ENCODE measurements at regions not wholly inside any gene's neighbourhood (a gene's known extent, or its start where the extent isn't known, plus 50 kb on each side); places are given as distances from the start of the nearest gene placed in this dataset.
"Not testable (repeated sequence)": the region's sequence is repeated elsewhere in the genome, so short reads cannot be mapped to it uniquely, and the experiment has no call there.

- H3K36me3 ChIP-seq (ENCODE audit: control insufficient read depth, insufficient read depth, low read length) = no peaks in the 10 kb centered on the region
- H3K9ac ChIP-seq (ENCODE audit: low read depth, low read length) = no peak overlapping the region
- H3K27me3 ChIP-seq (ENCODE audit: control insufficient read depth, insufficient read depth, low read length) = no peaks in the 10 kb centered on the region
- H3K9me3 ChIP-seq (ENCODE audit: control insufficient read depth, insufficient read depth, low read length) = no peaks in the 10 kb centered on the region
- no peaks in the 10 kb centered on the region for H3K4me1 ChIP-seq (ENCODE audit: control insufficient read depth, insufficient read depth, low read length)
- H3K4me3 ChIP-seq (ENCODE audit: low read depth, low read length) = no peak overlapping the region
Measured at GRCh38 chr18:4807604-4808293, 352.6 kb upstream of the DLGAP1 start.

- Histone ChIP-seq H3K36me3 (ENCODE audit: control insufficient read depth, insufficient read depth, low read length) (no peaks in the 10 kb centered on the region), H3K27me3 (ENCODE audit: control insufficient read depth, insufficient read depth, low read length) (no peaks in the 10 kb centered on the region)
Measured at GRCh38 chr18:4806331-4806730, 351.2 kb upstream of the DLGAP1 start.

GRCh38 chr18:4802296-4802695 is 347.2 kb upstream of the DLGAP1 start:
- Histone ChIP-seq H3K9ac (ENCODE audit: low read depth, low read length) (no peak overlapping the region), H3K9me3 (ENCODE audit: control insufficient read depth, insufficient read depth, low read length) (no peaks in the 10 kb centered on the region), H3K4me1 (ENCODE audit: control insufficient read depth, insufficient read depth, low read length) (no peaks in the 10 kb centered on the region), H3K27me3 (ENCODE audit: control insufficient read depth, insufficient read depth, low read length) (no peaks in the 10 kb centered on the region), H3K36me3 (ENCODE audit: control insufficient read depth, insufficient read depth, low read length) (no peaks in the 10 kb centered on the region), H3K4me3 (ENCODE audit: low read depth, low read length) (no peak overlapping the region)

More at GRCh38 chr18:4806331-4806730, 351.2 kb upstream of the DLGAP1 start:
- Histone ChIP-seq H3K4me1 (ENCODE audit: control insufficient read depth, insufficient read depth, low read length) (no peaks in the 10 kb centered on the region), H3K9ac (ENCODE audit: low read depth, low read length) (no peak overlapping the region), H3K4me3 (ENCODE audit: low read depth, low read length) (no peak overlapping the region), H3K9me3 (ENCODE audit: control insufficient read depth, insufficient read depth, low read length) (no peaks in the 10 kb centered on the region)

GRCh38 chr18:4801151-4801550 is 346.0 kb upstream of the DLGAP1 start:
- Histone ChIP-seq H3K9me3 (ENCODE audit: control insufficient read depth, insufficient read depth, low read length) (no peaks in the 10 kb centered on the region), H3K27me3 (ENCODE audit: control insufficient read depth, insufficient read depth, low read length) (no peaks in the 10 kb centered on the region), H3K9ac (ENCODE audit: low read depth, low read length) (no peak overlapping the region), H3K36me3 (ENCODE audit: control insufficient read depth, insufficient read depth, low read length) (no peaks in the 10 kb centered on the region), H3K4me3 (ENCODE audit: low read depth, low read length) (no peak overlapping the region), H3K4me1 (ENCODE audit: control insufficient read depth, insufficient read depth, low read length) (no peaks in the 10 kb centered on the region)

GRCh38 chr18:4797002-4797685 is 342.0 kb upstream of the DLGAP1 start:
- H3K36me3 ChIP-seq (ENCODE audit: control insufficient read depth, insufficient read depth, low read length) = no peaks in the 10 kb centered on the region
- no peak overlapping the region for H3K4me3 ChIP-seq (ENCODE audit: low read depth, low read length)
- H3K9me3 ChIP-seq (ENCODE audit: control insufficient read depth, insufficient read depth, low read length) = no peaks in the 10 kb centered on the region
- no peaks in the 10 kb centered on the region for H3K4me1 ChIP-seq (ENCODE audit: control insufficient read depth, insufficient read depth, low read length)
- H3K9ac ChIP-seq (ENCODE audit: low read depth, low read length) = no peak overlapping the region
- H3K27me3 ChIP-seq (ENCODE audit: control insufficient read depth, insufficient read depth, low read length) = no peaks in the 10 kb centered on the region

GRCh38 chr18:4789506-4789905 is 334.4 kb upstream of the DLGAP1 start:
- Histone ChIP-seq H3K27me3 (ENCODE audit: control insufficient read depth, insufficient read depth, low read length) (no peaks in the 10 kb centered on the region), H3K9ac (ENCODE audit: low read depth, low read length) (no peak overlapping the region), H3K4me3 (ENCODE audit: low read depth, low read length) (no peak overlapping the region), H3K9me3 (ENCODE audit: control insufficient read depth, insufficient read depth, low read length) (no peaks in the 10 kb centered on the region), H3K4me1 (ENCODE audit: control insufficient read depth, insufficient read depth, low read length) (no peaks in the 10 kb centered on the region), H3K36me3 (ENCODE audit: control insufficient read depth, insufficient read depth, low read length) (no peaks in the 10 kb centered on the region)

- no peaks in the 10 kb centered on the region for H3K27me3 ChIP-seq (ENCODE audit: control insufficient read depth, insufficient read depth, low read length)
- no peaks in the 10 kb centered on the region for H3K4me1 ChIP-seq (ENCODE audit: control insufficient read depth, insufficient read depth, low read length)
- H3K9ac ChIP-seq (ENCODE audit: low read depth, low read length) = no peak overlapping the region
- H3K36me3 ChIP-seq (ENCODE audit: control insufficient read depth, insufficient read depth, low read length) = no peaks in the 10 kb centered on the region
- no peaks in the 10 kb centered on the region for H3K9me3 ChIP-seq (ENCODE audit: control insufficient read depth, insufficient read depth, low read length)
- H3K4me3 ChIP-seq (ENCODE audit: low read depth, low read length) = no peak overlapping the region
Measured at GRCh38 chr18:4781873-4782272, 326.8 kb upstream of the DLGAP1 start.

- Histone ChIP-seq H3K4me1 (ENCODE audit: control insufficient read depth, insufficient read depth, low read length) (no peaks in the 10 kb centered on the region), H3K36me3 (ENCODE audit: control insufficient read depth, insufficient read depth, low read length) (no peaks in the 10 kb centered on the region), H3K27me3 (ENCODE audit: control insufficient read depth, insufficient read depth, low read length) (no peaks in the 10 kb centered on the region), H3K9ac (ENCODE audit: low read depth, low read length) (no peak overlapping the region), H3K4me3 (ENCODE audit: low read depth, low read length) (no peak overlapping the region), H3K9me3 (ENCODE audit: control insufficient read depth, insufficient read depth, low read length) (no peaks in the 10 kb centered on the region)
Measured at GRCh38 chr18:4765401-4765800, 310.3 kb upstream of the DLGAP1 start.

- no peaks in the 10 kb centered on the region for H3K9me3 ChIP-seq (ENCODE audit: control insufficient read depth, insufficient read depth, low read length)
- no peaks in the 10 kb centered on the region for H3K27me3 ChIP-seq (ENCODE audit: control insufficient read depth, insufficient read depth, low read length)
Measured at GRCh38 chr18:4762330-4762729, 307.2 kb upstream of the DLGAP1 start.

GRCh38 chr18:4758980-4759379 is 303.9 kb upstream of the DLGAP1 start:
- no peaks in the 10 kb centered on the region for H3K27me3 ChIP-seq (ENCODE audit: control insufficient read depth, insufficient read depth, low read length)
- H3K4me3 ChIP-seq (ENCODE audit: low read depth, low read length) = no peak overlapping the region
- H3K9ac ChIP-seq (ENCODE audit: low read depth, low read length) = no peak overlapping the region
- H3K9me3 ChIP-seq (ENCODE audit: control insufficient read depth, insufficient read depth, low read length) = no peaks in the 10 kb centered on the region
- H3K36me3 ChIP-seq (ENCODE audit: control insufficient read depth, insufficient read depth, low read length) = no peaks in the 10 kb centered on the region
- H3K4me1 ChIP-seq (ENCODE audit: control insufficient read depth, insufficient read depth, low read length) = no peaks in the 10 kb centered on the region

More at GRCh38 chr18:4762330-4762729, 307.2 kb upstream of the DLGAP1 start:
- Histone ChIP-seq H3K4me3 (ENCODE audit: low read depth, low read length) (no peak overlapping the region), H3K4me1 (ENCODE audit: control insufficient read depth, insufficient read depth, low read length) (no peaks in the 10 kb centered on the region), H3K9ac (ENCODE audit: low read depth, low read length) (no peak overlapping the region), H3K36me3 (ENCODE audit: control insufficient read depth, insufficient read depth, low read length) (no peaks in the 10 kb centered on the region)

GRCh38 chr18:4755848-4756247 is 300.7 kb upstream of the DLGAP1 start:
- Histone ChIP-seq H3K9ac (ENCODE audit: low read depth, low read length) (no peak overlapping the region), H3K4me3 (ENCODE audit: low read depth, low read length) (no peak overlapping the region)

GRCh38 chr18:4753151-4753550 is 298.0 kb upstream of the DLGAP1 start:
- H3K36me3 ChIP-seq (ENCODE audit: control insufficient read depth, insufficient read depth, low read length); H3K9me3 ChIP-seq (ENCODE audit: control insufficient read depth, insufficient read depth, low read length); H3K4me3 ChIP-seq (ENCODE audit: low read depth, low read length); H3K27me3 ChIP-seq (ENCODE audit: control insufficient read depth, insufficient read depth, low read length); H3K4me1 ChIP-seq (ENCODE audit: control insufficient read depth, insufficient read depth, low read length); H3K9ac ChIP-seq (ENCODE audit: low read depth, low read length): not testable (repeated sequence)

More at GRCh38 chr18:4755848-4756247, 300.7 kb upstream of the DLGAP1 start:
- Histone ChIP-seq H3K9me3 (ENCODE audit: control insufficient read depth, insufficient read depth, low read length) (no peaks in the 10 kb centered on the region), H3K36me3 (ENCODE audit: control insufficient read depth, insufficient read depth, low read length) (no peaks in the 10 kb centered on the region), H3K27me3 (ENCODE audit: control insufficient read depth, insufficient read depth, low read length) (no peaks in the 10 kb centered on the region), H3K4me1 (ENCODE audit: control insufficient read depth, insufficient read depth, low read length) (no peaks in the 10 kb centered on the region)
